Mucosa of descending colon (tissue), 3 donors: ENCODE measurements at regions not wholly inside any gene's neighbourhood (a gene's known extent, or its start where the extent isn't known, plus 50 kb on each side); places are given as distances from the start of the nearest gene placed in this dataset.

Experiments
- ATAC-seq: fragments of 200-7000 bp; cut with Tn5 transposase; one replicate; pipeline ENCODE4 v1.9.1; 2020; ENCODE audit warnings: mild to moderate bottlenecking, moderate library complexity
- DNase-seq, 3 donors: peaks; one replicate each; pipeline ENCODE4 v3.0.0-alpha.2; 2020
- H3K36me3 ChIP-seq: fragments of 200-600 bp; one replicate; pipeline ENCODE4 v1.8.0; 2021; ENCODE audit warnings: low read depth, mild to moderate bottlenecking
- H3K4me1 ChIP-seq: fragments of 200-600 bp; one replicate; pipeline ENCODE4 v1.8.0; 2021; ENCODE audit warnings: low read depth, mild to moderate bottlenecking
- H3K4me3 ChIP-seq: fragments of 200-600 bp; one replicate; pipeline ENCODE4 v1.8.0; 2021; ENCODE audit warnings: mild to moderate bottlenecking
- H3K9me3 ChIP-seq: fragments of 200-600 bp; one replicate; pipeline ENCODE4 v1.8.0; 2021; ENCODE audit warnings: mild to moderate bottlenecking
- CTCF ChIP-seq: fragments of 200-600 bp; IDR thresholded peaks from one replicate; pipeline ENCODE4 v1.8.0; 2022; ENCODE audit warnings: antibody characterized with exemption, mild to moderate bottlenecking
- intact Hi-C, 2 donors: fragments of 100-400 bp; cut with DNase I in 1 of 2; cut with micrococcal nuclease in 1 of 2; formaldehyde crosslinking; loops; one replicate each; pipeline versions ENCODE4 v1.11.0 to v1.11.1; 2022; cut with DNase I, micrococcal nuclease
- donor health status: DM: no; HTN: no; CAD: no; lungs with moderate emphysema.
- donor health status: DM: no; HTN: no; CAD: no.
- donor health status: DM: no; HTN: yes; CAD: no.

DNA sequence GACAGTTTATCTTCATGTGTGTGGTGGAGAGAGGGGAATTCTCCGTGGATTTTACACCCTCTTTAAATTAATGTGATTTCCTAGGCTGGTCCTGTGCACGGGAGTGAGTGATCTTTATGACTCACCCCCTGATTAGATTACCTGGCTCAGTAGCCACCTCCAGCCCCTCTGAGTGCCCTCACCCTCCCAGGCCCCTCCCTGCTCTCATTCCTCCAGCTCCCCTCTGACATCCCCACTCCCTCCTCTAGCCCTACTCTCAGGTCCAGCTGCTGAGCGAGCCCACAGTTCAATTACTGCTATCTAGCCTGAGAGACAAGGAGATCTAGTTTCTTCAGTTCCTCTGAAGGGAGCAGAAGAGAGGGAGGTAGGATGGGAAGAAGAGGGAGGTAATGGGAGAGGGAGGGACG, 61.8 kb upstream of the ARAP3 start:
- ATAC-seq (no peak), DNase-seq (no peak)
- Histone ChIP-seq H3K4me3 (no peak overlapping the region), H3K36me3 (no peaks in the 10 kb centered on the region), H3K9me3 (no peaks in the 10 kb centered on the region), H3K4me1 (no peaks in the 10 kb centered on the region)
- no peak for TF ChIP-seq CTCF
- intact Hi-C loops, result no loop called here

GRCh38 chr5:141742866-141743851, 61.1 kb upstream of the ARAP3 start:
- Histone ChIP-seq H3K4me3 (no peak overlapping the region), H3K4me1 (no peaks in the 10 kb centered on the region), H3K9me3 (no peaks in the 10 kb centered on the region), H3K36me3 (no peaks in the 10 kb centered on the region)
- intact Hi-C loops, result no loop called here
- no peak for TF ChIP-seq CTCF
- DNase-seq (peak in 1 of 3 donors; percentile 43), ATAC-seq (peak; percentile 46)

- ATAC-seq, result no peak
- TF ChIP-seq CTCF, result no peak
- no peak for DNase-seq
- Histone ChIP-seq H3K9me3 (no peaks in the 10 kb centered on the region), H3K4me1 (no peaks in the 10 kb centered on the region), H3K36me3 (no peaks in the 10 kb centered on the region), H3K4me3 (no peak overlapping the region)
- intact Hi-C loops, result no loop called here
Observed at GRCh38 chr5:141742144-141742543, 60.1 kb upstream of the ARAP3 start.

GRCh38 chr5:141740885-141741284, 58.9 kb upstream of the ARAP3 start:
- intact Hi-C loops, result no loop called here
- no peak for TF ChIP-seq CTCF

DNA sequence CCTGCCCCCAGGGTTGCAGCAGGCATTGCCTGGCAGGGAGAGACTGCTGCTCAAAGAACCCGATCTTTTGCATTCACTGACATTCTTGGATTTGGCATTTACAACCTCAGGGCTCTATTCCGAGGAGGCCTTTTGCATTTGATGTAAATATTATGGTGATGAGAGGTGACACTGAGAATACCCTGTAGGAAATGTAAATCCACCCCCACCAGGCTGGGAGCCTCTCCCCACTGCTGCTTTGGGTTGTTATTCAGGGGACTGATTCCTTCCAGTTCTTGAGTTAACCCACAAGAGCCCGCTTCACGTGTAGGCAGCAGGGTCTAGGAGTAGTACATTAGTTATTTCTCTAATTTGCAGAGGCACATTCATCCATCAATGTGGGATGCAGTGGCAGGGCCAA, 55.5 kb upstream of the ARAP3 start:
- Histone ChIP-seq H3K9me3 (no peaks in the 10 kb centered on the region), H3K36me3 (no peaks in the 10 kb centered on the region), H3K4me1 (no peaks in the 10 kb centered on the region), H3K4me3 (no peak overlapping the region)
- intact Hi-C loops, result no loop called here
- ATAC-seq, result no peak
- DNase-seq, result no peak
- no peak for TF ChIP-seq CTCF

More at GRCh38 chr5:141740885-141741284, 58.9 kb upstream of the ARAP3 start:
- ATAC-seq, result no peak
- H3K4me3 ChIP-seq, result no peak overlapping the region
- H3K4me1 ChIP-seq, result no peaks in the 10 kb centered on the region
- DNase-seq, result no peak
- H3K9me3 ChIP-seq, result no peaks in the 10 kb centered on the region
- H3K36me3 ChIP-seq, result no peaks in the 10 kb centered on the region
